ENCODE measurements at regions not wholly inside any gene's neighbourhood (a gene's known extent, or its start where the extent isn't known, plus 50 kb on each side); places are given as distances from the start of the nearest gene placed in this dataset.

DNA sequence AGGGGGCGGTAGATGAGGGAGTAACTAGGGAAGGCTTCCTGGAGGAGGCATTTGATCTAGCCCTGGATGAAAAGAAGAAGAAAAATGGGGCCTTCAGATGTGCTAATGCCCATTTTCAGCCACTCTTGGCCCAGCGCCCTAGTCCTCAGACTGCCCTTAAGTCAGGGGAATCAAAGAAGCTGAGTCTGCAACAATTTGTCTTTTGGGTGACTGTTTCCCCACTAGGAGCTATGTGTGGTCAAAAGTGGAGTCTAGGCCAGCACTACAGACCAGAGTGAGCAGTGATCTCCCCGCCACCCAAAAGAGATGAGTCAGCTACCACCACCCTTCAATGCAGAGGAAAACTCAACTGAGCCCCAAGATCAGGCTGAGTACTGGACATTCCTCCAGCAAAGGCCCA lies 542.1 kb downstream of the BNC2 start:
- TF ChIP-seq TAF1 (conservative IDR thresholded peaks at IDR 0.05) (no peak), EGR1 (IDR thresholded peaks at IDR 0.05; ENCODE audit: low read depth in 2 of 2) (no peak), CTCF (IDR thresholded peaks at IDR 0.05; ENCODE audit: low read depth, low read length, missing input control) (no peak)
- TF ChIP-seq, protein P1, sequence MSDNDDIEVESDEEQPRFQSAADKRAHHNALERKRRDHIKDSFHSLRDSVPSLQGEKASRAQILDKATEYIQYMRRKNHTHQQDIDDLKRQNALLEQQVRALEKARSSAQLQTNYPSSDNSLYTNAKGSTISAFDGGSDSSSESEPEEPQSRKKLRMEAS (IDR thresholded peaks at IDR 0.05): no peak

All from liver (tissue), 3 donors.